Left lung (tissue), 4 donors: ENCODE measurements at regions not wholly inside any gene's neighbourhood (a gene's known extent, or its start where the extent isn't known, plus 50 kb on each side); places are given as distances from the start of the nearest gene placed in this dataset.

Experiments used
- ATAC-seq: fragments of 200-7000 bp; cut with Tn5 transposase; one replicate; pipeline ENCODE4 v1.9.1; 2020; ENCODE audit warnings: moderate library complexity
- DNase-seq, 4 donors: peaks; one replicate each; pipeline ENCODE4 v3.0.0-alpha.2; 2013 to 2020
- H3K27ac ChIP-seq, 2 donors: fragments of 200-600 bp; sonication (generic) in 1 of 2; one replicate each; pipeline versions ENCODE4 v1.5.0 to v1.8.0; 2020 to 2021
- H3K27me3 ChIP-seq, 2 donors: fragments of 200-600 bp; sonication (generic) in 1 of 2; one replicate each; pipeline versions ENCODE4 v1.5.0 to v1.8.0; 2020 to 2021
- H3K36me3 ChIP-seq, 2 donors: fragments of 200-600 bp; sonication (generic) in 1 of 2; one replicate each; pipeline versions ENCODE4 v1.5.0 to v1.8.0; 2020 to 2021
- H3K4me1 ChIP-seq, 2 donors: fragments of 200-600 bp; one replicate each; pipeline ENCODE4 v1.8.0; 2021
- H3K4me3 ChIP-seq, 2 donors: fragments of 200-600 bp; sonication (generic) in 1 of 2; one replicate each; pipeline versions ENCODE4 v1.5.0 to v1.8.0; 2020 to 2021; ENCODE audit warnings: mild to moderate bottlenecking in 1 of 2
- H3K9me3 ChIP-seq, 2 donors: fragments of 200-600 bp; sonication (generic) in 1 of 2; one replicate each; pipeline versions ENCODE4 v1.5.0 to v1.8.0; 2020 to 2021
- CTCF ChIP-seq, 2 donors: fragments of 200-600 bp; sonication (generic) in 1 of 2; IDR thresholded peaks; one replicate each; pipeline versions ENCODE4 v1.5.0 to v1.8.0; 2021; ENCODE audit warnings: antibody characterized with exemption in 2 of 2
- intact Hi-C, 2 donors: fragments of 100-400 bp; cut with DNase I; formaldehyde crosslinking; loops; one replicate each; pipeline versions ENCODE4 v1.11.2 to v1.14.2; 2022
- donor health status: DM: no; HTN: yes; CAD: no.
- donor health status: DM: no; HTN: no; CAD: no.

DNA sequence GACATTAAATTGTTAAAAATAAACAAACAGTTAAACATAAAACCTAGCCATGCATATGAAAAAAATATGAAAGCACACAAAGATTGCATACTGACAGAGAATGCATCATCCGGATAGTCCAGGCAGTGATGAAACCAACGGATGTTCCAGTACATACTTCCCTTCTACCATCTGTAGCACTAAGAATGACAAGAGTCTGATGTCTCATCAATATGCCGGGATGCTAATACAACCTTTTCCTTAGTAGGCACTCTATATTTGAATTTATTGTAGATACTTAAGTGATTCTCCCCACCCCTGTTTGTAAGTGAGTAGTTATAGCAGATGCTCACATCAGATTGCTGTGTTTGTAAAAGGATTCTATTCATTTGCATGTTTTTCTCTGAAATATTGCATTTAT lies 571.2 kb upstream of the WWC1 start:
- intact Hi-C loops = loop anchor here in 1 of 2 donors (10.0 kb wide), 1 partner anchor 495 kb away; no protein-coding TSS in a partner anchor

DNA sequence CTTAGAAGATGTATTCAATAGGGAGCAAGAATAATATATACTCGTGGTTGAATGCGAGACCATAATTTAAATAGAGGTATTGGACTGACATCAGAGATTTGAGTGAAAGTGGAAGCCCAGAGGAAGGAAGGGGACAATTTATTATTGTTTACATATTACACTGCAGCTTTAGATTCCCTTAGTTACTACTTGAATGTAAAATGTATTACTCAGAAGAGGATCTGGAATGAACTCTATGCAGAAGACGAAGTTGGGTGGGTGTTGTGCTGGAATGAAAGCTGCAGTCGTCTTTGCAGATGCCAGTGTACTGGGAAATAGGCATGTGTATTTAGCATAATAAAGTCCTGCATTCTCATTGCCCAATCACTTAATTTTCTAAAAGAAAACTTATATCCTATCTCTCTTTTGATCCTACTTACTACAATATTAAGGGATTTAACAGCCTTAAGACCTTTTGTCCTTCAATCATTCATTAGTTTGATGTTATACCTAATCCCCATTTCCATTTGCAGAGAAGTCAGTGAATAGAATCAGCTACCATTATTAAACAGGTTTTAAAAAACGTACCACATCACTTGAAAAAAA lies 570.7 kb upstream of the WWC1 start:
- Histone ChIP-seq H3K4me3 (no peak overlapping the region), H3K36me3 (no peaks in the 10 kb centered on the region), H3K27me3 (no peaks in the 10 kb centered on the region), H3K9me3 (no peaks in the 10 kb centered on the region), H3K4me1 (no peaks in the 10 kb centered on the region), H3K27ac (no peak overlapping the region)
- intact Hi-C loops = loop anchor here in 1 of 2 donors (10.0 kb wide), 1 partner anchor 494 kb away; no protein-coding TSS in a partner anchor
- no peak for ATAC-seq
- TF ChIP-seq CTCF (IDR thresholded peaks at IDR 0.05) = no peak
- no peak for DNase-seq

More for the DNA sequence above, 571.2 kb upstream of the WWC1 start:
- Histone ChIP-seq H3K27me3 (no peaks in the 10 kb centered on the region), H3K4me1 (no peaks in the 10 kb centered on the region), H3K27ac (no peak overlapping the region), H3K36me3 (no peaks in the 10 kb centered on the region), H3K9me3 (no peaks in the 10 kb centered on the region), H3K4me3 (no peak overlapping the region)
- DNase-seq = no peak
- TF ChIP-seq CTCF (IDR thresholded peaks at IDR 0.05) = no peak
- no peak for ATAC-seq

DNA sequence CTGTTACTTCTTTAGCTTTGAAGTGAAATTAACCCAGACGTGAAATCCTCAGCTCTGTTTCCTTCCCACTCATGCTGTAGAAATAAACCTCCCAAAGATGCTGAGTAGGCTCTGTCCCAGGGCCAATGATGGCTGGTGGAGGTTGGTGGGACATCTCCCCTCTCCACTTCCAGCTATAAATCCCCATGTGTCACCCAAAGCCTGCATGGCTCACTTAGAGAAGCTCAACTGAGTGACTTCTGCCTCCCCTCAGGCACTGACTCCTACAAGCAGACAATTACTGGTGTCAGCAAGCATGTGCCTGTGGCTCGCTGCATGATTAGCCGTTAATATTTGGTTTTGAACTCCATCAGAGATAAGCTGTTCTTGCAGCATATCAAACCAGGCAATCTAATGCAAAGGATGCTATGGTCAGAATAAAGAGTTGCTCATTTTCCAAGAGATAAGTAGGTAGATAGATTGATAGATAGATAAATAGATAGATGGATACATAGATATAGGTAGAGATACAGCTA lies 569.5 kb upstream of the WWC1 start:
- DNase-seq = no peak
- TF ChIP-seq CTCF (IDR thresholded peaks at IDR 0.05) = no peak
- intact Hi-C loops = loop anchor here in 1 of 2 donors (10.0 kb wide), 1 partner anchor 493 kb away; no protein-coding TSS in a partner anchor
- H3K9me3 ChIP-seq = no peaks in the 10 kb centered on the region
- no peak for ATAC-seq
- H3K36me3 ChIP-seq = no peaks in the 10 kb centered on the region
- H3K4me1 ChIP-seq = no peaks in the 10 kb centered on the region
- H3K27ac ChIP-seq = no peak overlapping the region
- no peak overlapping the region for H3K4me3 ChIP-seq
- no peaks in the 10 kb centered on the region for H3K27me3 ChIP-seq

DNA sequence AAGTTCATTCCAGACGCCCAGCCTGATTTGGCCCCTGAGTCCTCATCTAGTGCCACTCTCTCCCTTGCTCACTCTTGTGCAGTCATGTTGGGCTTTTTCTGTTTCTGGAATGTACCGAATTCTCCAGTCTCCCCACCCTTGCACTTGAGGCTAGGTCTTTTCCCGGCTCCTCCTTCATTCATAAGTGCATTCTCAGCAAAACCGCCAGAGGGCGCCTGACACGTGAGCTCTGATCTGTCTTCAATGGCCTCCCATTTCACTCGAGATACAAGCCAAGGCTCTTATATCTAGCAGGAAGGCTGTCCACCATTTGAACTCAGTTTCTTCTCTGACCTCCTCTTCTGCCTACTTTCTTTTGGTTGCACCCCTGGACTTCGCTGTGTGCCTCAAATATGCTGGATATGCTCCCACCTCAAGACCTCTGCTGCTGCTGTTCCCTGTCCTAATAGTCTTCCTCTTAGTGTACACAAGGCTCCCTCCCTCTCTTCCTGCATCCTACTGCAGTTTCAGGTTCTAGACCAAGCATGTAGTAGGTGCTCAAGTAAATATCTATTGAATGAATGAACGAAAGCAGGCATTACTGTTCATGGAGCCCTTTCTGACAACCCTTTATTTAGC lies 568.1 kb upstream of the WWC1 start:
- Histone ChIP-seq H3K4me1 (no peaks in the 10 kb centered on the region), H3K4me3 (no peak overlapping the region), H3K9me3 (no peaks in the 10 kb centered on the region), H3K36me3 (no peaks in the 10 kb centered on the region), H3K27me3 (no peaks in the 10 kb centered on the region), H3K27ac (no peak overlapping the region)
- TF ChIP-seq CTCF (IDR thresholded peaks at IDR 0.05) = peak; percentile 81 to 85
- ATAC-seq = peak; percentile 99
- intact Hi-C loops = loop anchor here in 1 of 2 donors (10.0 kb wide), 1 partner anchor 491 kb away; no protein-coding TSS in a partner anchor
- peak; percentile 62 to 83 (median 75) for DNase-seq

DNA sequence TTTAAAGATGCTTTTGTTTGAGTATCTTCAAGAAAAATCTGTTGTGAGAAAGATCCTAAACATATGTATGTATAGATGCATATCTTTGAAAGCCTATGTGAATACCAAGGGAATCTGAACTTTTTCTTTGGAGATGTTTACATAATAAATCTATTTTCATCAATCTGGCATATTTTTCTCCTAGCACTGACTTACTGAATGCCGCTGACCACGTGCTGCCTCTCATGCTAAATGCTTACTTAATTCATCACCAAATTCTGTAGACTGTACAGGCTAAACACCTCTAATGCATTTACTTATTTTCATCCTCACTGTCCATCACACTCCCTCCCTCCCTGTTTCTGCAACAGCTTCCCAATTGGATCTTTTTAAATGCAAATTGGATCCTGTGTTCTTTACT lies 566.2 kb upstream of the WWC1 start:
- no peaks in the 10 kb centered on the region for H3K9me3 ChIP-seq
- no peak overlapping the region for H3K27ac ChIP-seq
- intact Hi-C loops = loop anchor here in 1 of 2 donors (10.0 kb wide), 1 partner anchor 490 kb away; no protein-coding TSS in a partner anchor
- no peak for DNase-seq
- no peaks in the 10 kb centered on the region for H3K36me3 ChIP-seq
- no peak for ATAC-seq
- H3K27me3 ChIP-seq = no peaks in the 10 kb centered on the region
- H3K4me1 ChIP-seq = no peaks in the 10 kb centered on the region
- TF ChIP-seq CTCF (IDR thresholded peaks at IDR 0.05) = no peak
- H3K4me3 ChIP-seq = no peak overlapping the region
